Esophagus mucosa (tissue), 1 donor: ENCODE measurements at regions not wholly inside any gene's neighbourhood (a gene's known extent, or its start where the extent isn't known, plus 50 kb on each side); places are given as distances from the start of the nearest gene placed in this dataset.

ENCODE experiments used
- ATAC-seq: fragments of 200-7000 bp; cut with Tn5 transposase; one replicate; pipeline ENCODE4 v1.9.1; 2020
- donor health status: DM: yes; HTN: yes; CAD: no.

DNA sequence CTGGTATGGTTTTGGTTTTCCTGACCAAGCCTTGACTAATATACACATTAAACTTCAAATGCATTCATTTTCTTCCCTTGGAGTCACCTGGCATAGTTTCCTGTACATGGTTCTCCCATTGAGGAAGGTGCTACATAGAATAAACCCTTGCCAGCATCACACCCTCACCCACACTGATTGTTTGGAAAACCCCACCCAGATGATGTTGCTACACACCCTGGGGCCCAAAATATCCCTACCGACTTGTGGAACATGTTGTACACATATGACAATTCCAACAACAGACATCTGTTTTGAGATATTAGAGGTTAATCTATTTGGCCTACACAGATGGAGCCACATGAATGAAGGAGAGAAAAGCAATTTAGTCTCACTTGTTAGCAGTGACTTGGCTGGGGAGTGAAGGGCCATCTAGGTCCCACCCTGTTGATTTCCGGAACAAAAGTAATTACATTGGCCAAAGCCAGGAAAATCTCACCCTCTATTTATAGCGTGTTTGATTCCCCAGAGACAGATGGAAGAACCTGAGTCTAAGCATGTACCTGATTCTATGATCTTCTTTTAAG, 606.0 kb upstream of the BTBD3 start:
- peak; percentile 76 for ATAC-seq

DNA sequence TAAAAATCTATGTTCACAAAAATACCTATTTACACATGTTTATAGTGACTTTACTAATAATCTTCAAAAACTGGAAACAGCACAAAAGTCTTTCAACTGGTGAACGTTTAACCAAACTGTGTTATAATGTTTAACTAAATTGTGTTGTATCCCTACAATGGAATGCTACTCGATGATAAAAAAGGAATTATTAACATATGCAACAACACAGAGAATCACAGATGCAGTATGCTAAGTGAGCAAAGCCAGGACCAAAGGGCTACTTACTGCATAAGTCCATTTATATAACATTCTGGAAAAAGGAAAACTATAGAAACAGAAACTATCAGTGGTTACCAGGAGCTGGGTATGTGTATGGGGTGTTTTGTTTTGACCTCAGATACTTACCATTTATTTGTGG, 602.2 kb upstream of the BTBD3 start:
- ATAC-seq: no peak

DNA sequence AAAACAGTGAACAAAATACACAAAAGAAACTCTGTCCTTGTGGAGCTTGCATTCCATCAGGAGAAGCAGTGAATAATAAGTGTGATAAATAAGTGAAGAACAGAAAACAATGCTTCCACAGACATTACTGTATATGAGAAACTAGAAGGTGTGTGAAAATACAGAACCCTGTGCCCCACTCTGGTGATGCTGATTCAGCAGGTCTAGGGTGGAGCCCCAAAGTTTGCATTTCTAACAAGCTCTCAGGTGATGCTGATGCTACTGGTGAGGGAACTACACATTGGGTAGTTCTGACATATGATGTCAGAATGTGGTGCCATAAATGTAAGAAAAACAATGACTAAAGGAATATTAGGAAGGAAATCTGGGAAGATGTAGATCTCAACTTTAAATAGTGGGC, 601.4 kb upstream of the BTBD3 start:
- no peak for ATAC-seq

- ATAC-seq: no peak
Measured at GRCh38 chr20:11320033-11320432, 597.7 kb upstream of the BTBD3 start.

DNA sequence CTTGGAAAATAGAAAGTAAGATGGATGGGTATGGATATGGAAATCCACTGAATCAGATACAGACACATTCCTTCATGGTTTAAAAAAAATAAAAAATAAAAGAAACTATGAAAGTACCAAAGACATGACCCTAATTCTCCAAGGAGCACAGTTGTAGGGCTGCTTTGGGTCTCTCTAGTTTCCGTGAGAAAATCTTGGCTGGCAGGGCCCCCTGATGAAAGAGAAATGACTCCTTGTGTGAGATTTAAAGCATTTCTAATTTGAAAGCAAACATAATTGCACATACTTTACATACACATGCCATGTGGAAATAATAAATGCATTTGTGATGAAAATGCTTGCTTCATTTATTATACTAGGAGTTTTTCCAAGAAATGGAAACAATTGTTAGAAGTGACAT, 593.9 kb upstream of the BTBD3 start:
- no peak for ATAC-seq

DNA sequence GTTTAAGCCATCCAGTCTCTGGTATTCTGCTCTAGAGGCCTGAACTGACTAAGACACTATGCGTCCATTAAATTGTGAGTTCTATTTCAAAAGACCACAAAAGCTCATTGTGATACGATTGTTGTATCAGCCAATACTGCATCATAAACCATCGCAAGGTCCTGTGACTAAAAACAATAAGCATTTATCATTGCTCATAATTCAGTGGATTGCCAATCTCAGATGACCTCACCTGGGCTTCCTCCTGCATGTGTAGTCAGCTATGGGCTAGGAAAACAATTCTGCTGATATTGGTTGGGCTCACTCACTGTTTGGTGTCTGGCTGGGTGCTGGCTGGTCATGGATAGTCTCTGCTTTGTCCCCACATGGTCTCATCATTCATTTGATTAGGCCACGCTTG, 592.7 kb upstream of the BTBD3 start:
- no peak for ATAC-seq

GRCh38 chr20:11328839-11329238, 588.9 kb upstream of the BTBD3 start:
- ATAC-seq: no peak

GRCh38 chr20:11329271-11329670, 588.4 kb upstream of the BTBD3 start:
- ATAC-seq: peak; percentile 74

DNA sequence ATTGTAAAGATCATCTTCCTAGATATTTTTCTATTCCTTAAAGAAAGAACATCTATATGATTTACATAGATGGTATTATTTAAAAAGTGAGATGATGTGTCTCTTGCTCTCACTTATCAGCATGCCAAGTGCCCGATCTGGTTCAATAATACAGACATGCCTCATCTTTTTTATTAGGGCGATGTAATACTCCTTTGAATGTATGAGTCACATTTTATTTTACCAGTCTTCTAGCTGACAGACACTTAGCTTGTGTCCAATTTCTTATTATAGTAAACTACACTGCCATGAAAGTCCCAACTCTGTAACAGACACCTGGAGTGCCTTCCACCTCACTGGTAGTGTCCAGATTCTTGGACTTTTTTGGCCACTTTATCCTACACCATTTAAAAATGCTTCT, 586.6 kb upstream of the BTBD3 start:
- ATAC-seq: peak; percentile 52

DNA sequence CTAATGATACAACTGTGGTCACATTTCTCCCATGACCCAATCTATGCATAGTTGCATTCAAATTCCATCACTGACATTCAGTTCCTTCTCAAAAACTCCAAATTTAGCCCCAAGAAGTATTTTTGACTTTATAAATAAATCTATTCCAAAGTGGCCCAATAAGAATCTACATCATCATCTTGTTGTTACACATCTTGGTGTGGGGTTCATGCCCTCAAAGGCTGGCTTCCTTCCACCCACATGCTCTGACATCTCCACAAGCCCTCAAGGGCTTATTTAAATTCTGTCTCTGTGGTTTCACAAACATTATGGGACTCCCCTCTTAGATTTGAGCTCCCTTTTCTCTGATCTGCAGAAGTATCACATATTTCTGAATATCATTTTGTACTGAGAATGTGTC, 585.3 kb upstream of the BTBD3 start:
- peak; percentile 39 for ATAC-seq

- ATAC-seq: no peak
Measured at GRCh38 chr20:11333634-11334033, 584.1 kb upstream of the BTBD3 start.

GRCh38 chr20:11337361-11338130, 580.1 kb upstream of the BTBD3 start:
- ATAC-seq: no peak

GRCh38 chr20:11338496-11339306, 579.0 kb upstream of the BTBD3 start:
- ATAC-seq: no peak

DNA sequence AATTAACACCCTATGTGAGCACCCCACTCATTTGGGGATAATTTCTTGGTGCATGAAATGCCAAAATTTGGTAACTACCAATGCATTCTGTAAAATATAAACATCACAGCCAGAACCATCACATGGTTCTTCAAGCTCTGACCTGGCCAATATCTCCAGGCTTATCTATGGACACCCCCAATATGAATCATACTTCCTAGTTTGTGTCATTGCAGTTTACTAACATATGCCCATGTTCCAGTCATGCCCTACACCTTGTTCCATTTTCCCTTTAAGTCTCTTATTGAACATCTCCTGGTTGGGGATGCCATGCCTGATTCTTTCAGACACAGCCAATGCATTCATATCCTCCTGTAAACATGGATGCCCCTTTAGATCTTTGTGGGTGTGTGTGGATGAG, 572.8 kb upstream of the BTBD3 start:
- ATAC-seq: no peak

DNA sequence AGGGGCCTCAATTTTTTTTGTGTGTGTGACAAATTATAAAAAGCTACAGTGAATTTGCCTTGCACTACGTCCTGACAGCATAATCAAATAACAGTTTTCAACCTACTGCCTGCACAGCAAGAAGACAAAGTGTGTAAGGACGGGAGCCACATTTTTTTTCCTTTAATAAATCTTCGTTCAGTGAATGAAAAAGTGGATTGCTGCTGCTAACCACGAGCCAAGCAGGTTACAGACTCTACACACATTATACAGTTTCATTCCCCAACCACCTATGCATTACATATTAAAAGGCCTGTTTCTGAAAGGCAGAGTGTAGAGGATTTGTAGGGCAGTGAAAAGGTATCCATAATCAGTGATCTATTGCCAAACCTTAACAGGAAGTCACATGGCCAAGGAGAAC, 570.0 kb upstream of the BTBD3 start:
- ATAC-seq: no peak

GRCh38 chr20:11350126-11351005, 567.3 kb upstream of the BTBD3 start:
- ATAC-seq: peak; percentile 94

DNA sequence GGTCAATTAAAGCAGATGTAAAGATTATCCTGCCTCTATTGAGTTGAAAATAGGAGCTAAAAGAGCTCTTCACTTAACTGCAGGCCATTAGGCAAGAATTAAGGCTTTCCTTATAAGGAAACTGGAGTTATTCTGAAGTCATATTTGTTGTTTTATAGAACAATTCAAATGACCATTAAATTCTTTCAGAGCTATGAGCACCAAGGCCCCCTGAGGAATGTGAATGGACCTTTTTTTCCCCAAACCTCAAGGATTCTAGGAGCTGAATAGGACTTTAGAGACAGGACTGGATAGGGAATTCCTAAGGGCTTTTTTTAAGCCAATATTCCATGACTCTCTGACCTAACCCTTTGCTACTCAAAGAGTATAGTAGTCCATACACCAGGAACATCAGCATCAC, 565.7 kb upstream of the BTBD3 start:
- ATAC-seq: no peak

GRCh38 chr20:11354846-11355245, 562.8 kb upstream of the BTBD3 start:
- no peak for ATAC-seq

- no peak for ATAC-seq
Measured at GRCh38 chr20:11355345-11355744, 562.3 kb upstream of the BTBD3 start.

DNA sequence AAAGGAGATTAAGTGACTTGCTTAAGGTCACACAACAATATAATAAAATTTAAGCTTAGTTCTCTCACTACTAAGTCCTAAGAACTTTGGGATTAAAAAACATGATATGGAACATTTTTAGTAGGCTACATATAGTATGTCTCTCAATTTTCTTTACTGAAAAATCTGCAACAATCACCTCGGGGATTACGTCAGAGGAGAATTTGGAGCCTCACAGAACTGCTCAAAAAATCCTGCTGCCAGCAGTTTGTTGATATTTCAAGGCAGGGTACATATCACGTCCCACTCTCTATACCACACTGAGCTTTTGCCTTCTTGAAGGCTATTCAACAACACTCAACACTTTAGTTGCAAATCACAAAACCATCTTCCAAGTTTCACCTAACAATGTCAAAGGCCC, 561.6 kb upstream of the BTBD3 start:
- no peak for ATAC-seq

GRCh38 chr20:11362450-11362849, 555.2 kb upstream of the BTBD3 start:
- no peak for ATAC-seq

DNA sequence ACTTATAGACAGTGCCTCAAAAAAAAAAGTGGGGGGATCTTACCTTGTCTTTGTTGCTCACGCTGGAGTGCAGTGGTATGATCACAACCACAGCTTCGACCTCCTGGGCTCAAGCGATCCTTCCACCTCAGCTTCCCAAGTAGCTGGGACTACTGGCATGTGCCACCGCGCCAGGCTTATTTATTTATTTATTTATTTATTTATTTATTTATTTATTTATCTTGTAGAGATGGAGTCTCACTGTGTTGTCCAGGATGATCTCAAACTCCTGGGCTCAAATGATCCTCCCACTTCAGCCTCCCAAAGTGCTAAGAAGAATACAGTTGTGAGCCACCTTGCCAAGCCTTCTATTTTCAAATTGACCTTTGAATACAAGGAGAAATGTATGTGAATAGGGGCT, 553.0 kb upstream of the BTBD3 start:
- ATAC-seq: no peak

DNA sequence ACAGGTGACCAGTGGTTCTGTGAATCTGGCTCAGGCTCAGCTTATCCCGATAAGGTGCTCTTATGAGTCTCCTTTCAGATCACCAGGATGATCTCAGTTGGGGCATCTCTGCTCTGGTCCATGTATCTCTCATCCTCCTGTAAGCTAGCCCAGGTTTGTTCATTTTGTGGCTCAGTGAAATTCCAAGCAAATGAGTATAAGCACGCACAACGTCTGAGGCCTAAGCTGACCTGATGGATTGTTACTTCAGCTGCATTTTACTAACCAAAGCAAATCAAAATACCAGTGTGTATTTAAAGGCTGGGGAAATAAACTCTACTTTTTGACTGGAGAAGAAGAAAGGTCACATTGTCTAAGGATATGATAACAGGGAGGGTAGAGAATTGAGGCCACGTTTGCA, 551.0 kb upstream of the BTBD3 start:
- ATAC-seq: no peak
